Activated naive CD4-positive, alpha-beta T cell treated with anti-CD3 and anti-CD28 coated beads, Interleukin-2, amount 50 U/mL, for 24 hours (primary cell): ENCODE measurements at regions not wholly inside any gene's neighbourhood (a gene's known extent, or its start where the extent isn't known, plus 50 kb on each side); places are given as distances from the start of the nearest gene placed in this dataset.

Source experiments
- H3K27ac Mint-ChIP-seq: one replicate; pipeline ENCODE4 v1.8.0; 2021; ENCODE audit warnings: mild to moderate bottlenecking, mixed read lengths
- H3K27me3 Mint-ChIP-seq: one replicate; pipeline ENCODE4 v1.8.0; 2021; ENCODE audit warnings: mixed read lengths
- H3K36me3 Mint-ChIP-seq: one replicate; pipeline ENCODE4 v1.8.0; 2021; ENCODE audit warnings: mixed read lengths
- H3K4me1 Mint-ChIP-seq: one replicate; pipeline ENCODE4 v1.8.0; 2021; ENCODE audit warnings: mixed read lengths
- H3K4me3 Mint-ChIP-seq: one replicate; pipeline ENCODE4 v1.8.0; 2021; ENCODE audit warnings: mild to moderate bottlenecking, mixed read lengths
- H3K9me3 Mint-ChIP-seq: one replicate; pipeline ENCODE4 v1.8.0; 2021; ENCODE audit warnings: mixed read lengths

DNA sequence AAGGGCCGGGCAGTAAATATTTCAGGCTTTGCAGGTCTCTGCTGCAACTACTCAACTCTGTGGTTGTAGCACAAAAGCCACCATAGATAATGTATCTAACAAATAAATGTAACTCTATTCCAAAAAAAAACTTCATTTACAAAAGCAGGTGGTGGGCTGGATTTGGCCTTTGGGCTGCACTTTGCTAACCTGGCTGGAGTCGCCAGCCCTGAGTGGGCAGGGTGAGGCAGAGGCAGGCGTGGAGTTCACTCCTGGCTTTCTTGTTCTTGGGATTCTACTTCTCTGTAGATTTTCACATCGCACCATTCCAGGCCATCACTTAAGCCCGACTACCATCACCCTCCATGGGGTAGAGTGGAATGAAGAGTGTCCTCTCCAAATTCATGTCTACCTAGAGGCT, 367.6 kb upstream of the MGMT start:
- Mint-ChIP-seq H3K27me3 (no peaks in the 10 kb centered on the region), H3K4me3 (no peak overlapping the region), H3K36me3 (no peaks in the 10 kb centered on the region), H3K27ac (no peak overlapping the region), H3K9me3 (no peaks in the 10 kb centered on the region), H3K4me1 (peaks cover 19% of the 10 kb centered on the region)

DNA sequence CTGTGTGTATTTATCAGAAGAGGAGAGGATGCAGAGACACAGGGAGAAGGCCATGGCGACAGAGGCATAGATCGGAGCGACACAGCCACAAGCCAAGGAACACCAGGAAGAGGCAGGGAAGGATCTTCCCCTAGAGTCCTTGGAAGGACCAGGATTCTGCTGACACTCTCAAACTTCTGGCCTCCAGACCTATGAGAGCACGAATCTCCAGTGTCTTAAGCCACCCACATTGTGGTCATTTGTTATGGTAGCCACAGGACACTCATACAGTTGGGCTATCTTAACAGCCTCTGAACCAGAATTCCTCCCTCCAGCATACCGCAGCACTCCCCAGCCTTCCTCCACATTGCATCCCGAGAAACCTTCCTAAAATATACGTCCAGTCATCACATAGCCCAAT, 367.0 kb upstream of the MGMT start:
- no peak overlapping the region for H3K4me3 Mint-ChIP-seq
- H3K27ac Mint-ChIP-seq, result no peak overlapping the region
- no peaks in the 10 kb centered on the region for H3K27me3 Mint-ChIP-seq
- H3K4me1 Mint-ChIP-seq, result peaks cover 24% of the 10 kb centered on the region
- H3K36me3 Mint-ChIP-seq, result no peaks in the 10 kb centered on the region
- no peaks in the 10 kb centered on the region for H3K9me3 Mint-ChIP-seq

DNA sequence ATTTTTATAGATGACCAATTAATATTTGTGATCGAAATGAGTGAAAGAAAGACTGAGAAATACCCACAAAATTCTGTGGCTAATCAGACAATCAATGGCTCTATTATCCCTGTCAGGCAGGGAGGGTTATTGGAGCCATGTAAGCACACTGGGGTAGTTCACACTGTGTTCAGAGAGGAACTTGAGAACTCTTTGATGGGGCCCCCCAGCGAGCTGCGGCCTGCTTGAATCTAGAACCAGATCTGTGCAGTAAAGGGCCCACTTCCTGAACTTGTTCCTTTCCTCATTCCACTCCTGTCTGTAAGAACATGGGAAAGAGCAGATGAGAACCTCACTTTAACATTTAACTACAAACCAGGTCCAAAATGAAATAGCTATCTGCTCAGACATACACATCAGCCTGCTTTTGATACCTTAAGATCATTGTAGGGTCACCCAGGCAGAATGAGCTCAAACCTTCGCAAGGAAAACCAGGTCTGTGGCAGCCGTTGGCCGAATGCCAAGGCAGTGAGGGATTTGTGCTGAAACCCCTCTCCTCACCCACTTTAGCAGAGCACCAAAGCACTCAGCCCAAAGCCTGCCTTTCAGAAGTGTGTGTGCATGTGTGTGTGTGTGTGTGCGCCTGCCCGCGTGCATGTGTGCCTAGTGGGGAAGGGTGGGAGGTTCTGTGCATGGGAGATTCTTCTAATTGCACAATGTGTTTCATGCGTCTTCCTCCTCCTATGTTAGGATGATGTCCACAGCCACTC, 365.6 kb upstream of the MGMT start:
- Mint-ChIP-seq H3K4me1 (peaks cover 35% of the 10 kb centered on the region), H3K36me3 (no peaks in the 10 kb centered on the region), H3K4me3 (no peak overlapping the region)

DNA sequence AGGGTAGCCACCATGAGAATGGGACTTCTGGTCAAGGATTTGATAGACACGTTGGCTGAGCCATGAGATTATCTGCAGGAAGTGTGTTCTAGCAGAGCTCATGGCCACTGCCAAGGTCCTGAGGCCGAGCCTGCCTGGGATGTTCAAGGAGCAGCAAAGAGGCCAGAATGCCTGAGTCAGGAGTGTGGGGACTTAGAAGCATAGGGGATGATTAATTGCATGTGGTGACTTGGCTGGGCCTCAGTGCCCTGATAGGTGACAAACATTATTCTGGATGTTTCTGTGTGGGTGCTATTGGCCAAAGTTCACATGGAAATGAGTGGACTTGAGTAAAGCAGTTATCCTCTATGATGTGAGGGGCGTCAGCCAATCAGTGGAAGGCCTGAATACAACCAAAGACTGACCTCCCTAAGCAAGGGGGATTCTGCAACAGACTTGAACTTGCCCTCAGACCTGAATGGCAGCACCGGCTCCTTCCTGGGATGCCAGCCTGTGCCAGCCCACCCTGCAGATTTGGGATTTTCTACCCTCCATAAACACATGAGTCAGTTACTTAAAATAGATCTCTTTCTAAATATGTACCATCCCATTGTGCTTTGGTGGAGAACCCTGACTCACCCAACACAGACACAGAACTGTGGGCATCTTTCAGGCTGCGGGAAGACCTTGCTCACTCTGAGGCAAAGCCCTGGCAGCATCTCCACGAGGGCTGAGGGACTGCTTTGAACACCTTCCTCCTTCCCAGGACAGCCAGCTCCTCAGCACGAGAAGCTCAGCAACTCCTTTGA, 363.9 kb upstream of the MGMT start:
- Mint-ChIP-seq H3K27ac (no peak overlapping the region), H3K9me3 (no peaks in the 10 kb centered on the region), H3K27me3 (no peaks in the 10 kb centered on the region), H3K4me3 (no peak overlapping the region), H3K36me3 (no peaks in the 10 kb centered on the region), H3K4me1 (peaks cover 35% of the 10 kb centered on the region)

More for the DNA sequence above, 365.6 kb upstream of the MGMT start:
- H3K9me3 Mint-ChIP-seq, result no peaks in the 10 kb centered on the region
- no peak overlapping the region for H3K27ac Mint-ChIP-seq
- no peaks in the 10 kb centered on the region for H3K27me3 Mint-ChIP-seq

DNA sequence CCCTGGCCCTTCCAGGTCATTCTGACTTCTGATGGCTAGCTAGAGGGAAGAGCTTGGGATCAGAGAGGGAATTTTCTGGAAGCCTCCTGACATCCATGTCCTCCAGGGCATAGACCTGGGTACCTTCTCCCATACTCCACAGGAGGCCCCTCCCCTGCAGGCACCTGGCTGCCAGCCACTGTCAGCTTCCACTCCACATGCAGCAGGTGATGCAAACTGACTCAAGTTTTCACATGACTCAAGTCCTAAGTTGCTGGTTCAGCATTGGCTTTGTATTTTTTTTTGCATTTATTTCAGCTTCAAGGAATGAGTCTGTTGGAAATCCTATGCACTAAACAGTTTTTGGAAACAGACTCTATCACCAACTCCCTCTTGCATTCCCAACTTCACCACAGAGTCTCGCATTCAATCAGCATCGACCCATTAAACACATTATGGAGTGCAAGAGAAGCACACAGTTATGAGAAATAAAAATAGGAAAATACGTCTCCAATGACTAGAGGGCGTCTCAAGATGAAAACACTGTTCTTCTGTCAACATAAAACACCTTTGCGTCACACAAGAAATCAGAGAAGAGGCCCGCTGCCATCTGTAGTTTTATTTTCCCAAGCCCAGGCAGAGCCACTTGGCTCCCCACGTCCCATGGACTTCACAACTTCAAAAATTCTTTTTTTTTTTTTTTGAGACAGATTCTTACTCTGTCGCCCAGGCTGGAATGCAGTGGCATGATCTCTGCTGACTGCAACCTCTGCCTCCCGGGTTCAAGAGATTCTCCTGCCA, 362.6 kb upstream of the MGMT start:
- Mint-ChIP-seq H3K4me3 (no peak overlapping the region), H3K27me3 (no peaks in the 10 kb centered on the region), H3K36me3 (no peaks in the 10 kb centered on the region), H3K27ac (no peak overlapping the region), H3K4me1 (peaks cover 35% of the 10 kb centered on the region), H3K9me3 (no peaks in the 10 kb centered on the region)

DNA sequence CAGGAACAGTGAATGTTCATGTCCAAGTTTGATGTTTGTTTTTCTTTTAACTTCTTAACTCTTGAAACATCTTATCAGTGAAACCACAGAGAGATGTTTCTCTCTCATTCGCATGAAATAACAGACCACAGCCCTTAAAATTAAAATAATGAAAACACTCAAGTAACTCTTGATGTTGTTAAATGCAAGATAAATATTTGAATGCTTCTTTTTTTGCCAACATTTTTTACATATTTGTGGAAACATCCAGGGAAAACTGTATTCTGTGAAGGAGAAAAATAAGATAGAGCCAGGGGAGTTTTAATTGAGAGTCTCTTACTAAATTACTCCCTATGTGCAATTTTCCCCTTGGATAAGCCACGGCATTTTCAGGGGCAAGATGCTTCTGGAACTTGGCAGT, 361.8 kb upstream of the MGMT start:
- no peaks in the 10 kb centered on the region for H3K9me3 Mint-ChIP-seq
- H3K4me3 Mint-ChIP-seq, result no peak overlapping the region
- no peaks in the 10 kb centered on the region for H3K27me3 Mint-ChIP-seq
- H3K4me1 Mint-ChIP-seq, result peaks cover 34% of the 10 kb centered on the region
- no peak overlapping the region for H3K27ac Mint-ChIP-seq
- H3K36me3 Mint-ChIP-seq, result no peaks in the 10 kb centered on the region

DNA sequence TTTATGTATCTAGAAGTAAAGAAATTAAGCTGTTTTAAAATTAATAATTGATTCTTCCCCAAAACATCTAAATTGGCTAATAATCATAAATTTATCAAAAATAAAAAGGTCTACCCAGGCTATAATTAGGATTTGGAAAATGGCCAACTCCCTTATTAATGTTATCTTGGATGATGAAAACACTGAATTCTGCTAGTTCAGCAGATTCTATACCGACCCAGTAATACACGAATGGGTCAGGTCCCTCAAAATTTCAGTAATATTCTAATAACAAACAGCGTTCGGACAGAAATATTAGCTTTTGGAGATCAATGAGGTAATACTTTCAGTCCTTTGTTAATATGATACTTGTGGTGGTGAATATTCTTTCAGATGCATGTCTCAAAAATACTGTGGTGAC, 360.7 kb upstream of the MGMT start:
- H3K36me3 Mint-ChIP-seq, result no peaks in the 10 kb centered on the region
- H3K9me3 Mint-ChIP-seq, result no peaks in the 10 kb centered on the region
- no peaks in the 10 kb centered on the region for H3K27me3 Mint-ChIP-seq
- H3K27ac Mint-ChIP-seq, result no peak overlapping the region
- no peak overlapping the region for H3K4me3 Mint-ChIP-seq
- peaks cover 26% of the 10 kb centered on the region for H3K4me1 Mint-ChIP-seq

DNA sequence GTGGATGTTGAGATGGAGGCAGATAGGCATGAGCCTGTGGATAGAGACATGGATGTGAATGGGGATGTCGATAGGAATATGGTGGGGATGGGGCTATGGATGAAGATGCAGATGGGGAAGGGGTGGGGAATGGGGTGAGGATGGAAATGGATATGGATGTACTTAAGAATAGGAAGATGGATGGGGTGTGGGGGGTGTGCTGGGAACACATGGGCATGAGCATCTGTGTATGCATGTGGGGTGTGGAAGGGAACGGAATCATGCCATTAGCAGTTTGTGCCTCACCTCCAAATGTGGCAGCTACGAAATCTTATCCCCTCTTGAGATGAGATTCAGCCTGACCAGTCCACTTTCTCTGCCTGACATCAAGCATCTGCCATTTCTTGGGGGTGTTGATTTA, 359.5 kb upstream of the MGMT start:
- H3K27me3 Mint-ChIP-seq, result peaks cover 2% of the 10 kb centered on the region
- peaks cover 18% of the 10 kb centered on the region for H3K4me1 Mint-ChIP-seq
- no peaks in the 10 kb centered on the region for H3K9me3 Mint-ChIP-seq
- no peak overlapping the region for H3K27ac Mint-ChIP-seq
- H3K36me3 Mint-ChIP-seq, result no peaks in the 10 kb centered on the region
- H3K4me3 Mint-ChIP-seq, result no peak overlapping the region

DNA sequence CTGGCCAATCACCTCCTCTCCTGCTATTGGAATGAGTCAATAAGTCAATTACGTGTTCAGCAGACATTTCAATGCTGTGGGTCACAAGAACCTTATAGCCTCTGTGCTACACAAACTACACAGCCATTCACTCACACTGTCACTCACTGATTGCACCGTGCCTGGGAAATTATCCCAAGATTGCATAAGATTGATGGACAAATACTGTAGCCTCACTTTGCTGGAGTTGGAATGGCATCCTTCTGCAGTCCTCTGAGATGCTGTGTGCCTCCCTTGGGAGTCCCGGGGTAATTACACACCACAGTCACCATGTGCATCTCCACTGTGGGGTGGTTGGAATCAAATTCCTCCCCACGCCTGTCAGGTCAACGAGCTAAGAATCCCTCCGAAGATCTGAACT, 358.7 kb upstream of the MGMT start:
- H3K27me3 Mint-ChIP-seq, result peaks cover 2% of the 10 kb centered on the region
- no peak overlapping the region for H3K4me3 Mint-ChIP-seq
- H3K9me3 Mint-ChIP-seq, result no peaks in the 10 kb centered on the region
- H3K36me3 Mint-ChIP-seq, result no peaks in the 10 kb centered on the region
- peaks cover 18% of the 10 kb centered on the region for H3K4me1 Mint-ChIP-seq
- no peak overlapping the region for H3K27ac Mint-ChIP-seq

DNA sequence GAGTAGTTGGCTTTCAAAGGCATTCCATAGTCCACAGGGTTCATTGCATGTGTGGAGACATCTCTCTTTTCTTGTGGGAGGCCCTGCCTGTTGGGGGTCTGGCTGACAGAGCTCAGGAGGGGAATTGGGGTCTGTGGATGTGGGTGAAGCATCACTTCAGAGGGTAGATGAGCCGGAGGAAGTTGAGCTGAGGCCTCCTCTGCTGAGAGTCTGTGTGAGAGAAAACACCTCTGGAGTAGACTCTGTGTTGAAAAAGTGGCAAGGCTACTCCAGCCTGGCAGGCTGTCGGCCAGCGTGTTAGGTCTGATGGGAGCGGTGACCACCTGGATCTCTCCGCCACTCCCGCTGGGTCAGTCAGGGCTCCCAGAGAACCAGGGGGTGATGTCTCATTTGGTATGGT, 358.0 kb upstream of the MGMT start:
- peaks cover 18% of the 10 kb centered on the region for H3K4me1 Mint-ChIP-seq
- H3K9me3 Mint-ChIP-seq, result no peaks in the 10 kb centered on the region
- peaks cover 2% of the 10 kb centered on the region for H3K27me3 Mint-ChIP-seq
- no peaks in the 10 kb centered on the region for H3K36me3 Mint-ChIP-seq
- no peak overlapping the region for H3K4me3 Mint-ChIP-seq
- H3K27ac Mint-ChIP-seq, result no peak overlapping the region

DNA sequence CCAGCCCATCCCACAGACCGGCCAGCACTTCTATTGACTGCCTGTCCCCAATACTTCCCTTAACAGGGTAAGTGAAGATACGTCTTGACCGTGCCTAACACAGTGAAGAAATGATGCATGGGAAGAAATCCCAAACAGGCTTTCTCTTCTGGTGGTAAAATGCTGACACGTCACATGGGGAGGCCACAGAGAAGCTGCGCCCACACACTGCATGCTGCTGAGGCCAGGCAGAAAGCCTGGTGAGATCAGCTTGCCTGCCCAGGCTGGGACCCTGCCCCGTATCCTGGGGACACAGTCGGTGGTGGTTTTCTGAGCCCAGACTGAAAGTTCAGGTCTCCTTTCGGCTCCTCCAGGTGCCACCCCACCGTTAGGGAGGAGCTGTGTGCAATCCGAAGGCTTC, 356.3 kb upstream of the MGMT start:
- no peaks in the 10 kb centered on the region for H3K36me3 Mint-ChIP-seq
- no peak overlapping the region for H3K4me3 Mint-ChIP-seq
- peaks cover 3% of the 10 kb centered on the region for H3K4me1 Mint-ChIP-seq

DNA sequence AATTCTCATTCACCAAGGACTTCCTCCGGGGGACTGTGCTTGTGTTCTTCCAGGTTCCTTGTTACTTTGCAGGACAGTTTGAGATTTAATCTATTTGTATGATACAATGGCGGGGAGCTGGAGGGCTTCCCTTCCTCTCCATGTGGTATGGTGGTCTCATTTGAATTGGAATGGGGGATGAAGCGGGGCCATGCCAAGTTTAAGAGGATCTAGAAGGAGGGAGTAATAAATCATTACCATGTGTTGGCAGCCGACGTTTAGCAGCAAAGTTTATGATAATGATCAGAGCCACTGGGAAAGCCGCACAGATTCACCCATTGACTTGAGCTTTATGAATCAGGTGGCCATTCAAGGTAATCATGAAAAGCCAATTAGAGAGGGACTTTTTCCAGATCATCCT, 355.1 kb upstream of the MGMT start:
- Mint-ChIP-seq H3K27me3 (peaks cover 2% of the 10 kb centered on the region), H3K4me1 (no peaks in the 10 kb centered on the region), H3K4me3 (no peak overlapping the region), H3K9me3 (no peaks in the 10 kb centered on the region), H3K36me3 (no peaks in the 10 kb centered on the region), H3K27ac (no peak overlapping the region)

More for the DNA sequence above, 356.3 kb upstream of the MGMT start:
- Mint-ChIP-seq H3K27me3 (peaks cover 2% of the 10 kb centered on the region), H3K27ac (no peak overlapping the region), H3K9me3 (no peaks in the 10 kb centered on the region)

DNA sequence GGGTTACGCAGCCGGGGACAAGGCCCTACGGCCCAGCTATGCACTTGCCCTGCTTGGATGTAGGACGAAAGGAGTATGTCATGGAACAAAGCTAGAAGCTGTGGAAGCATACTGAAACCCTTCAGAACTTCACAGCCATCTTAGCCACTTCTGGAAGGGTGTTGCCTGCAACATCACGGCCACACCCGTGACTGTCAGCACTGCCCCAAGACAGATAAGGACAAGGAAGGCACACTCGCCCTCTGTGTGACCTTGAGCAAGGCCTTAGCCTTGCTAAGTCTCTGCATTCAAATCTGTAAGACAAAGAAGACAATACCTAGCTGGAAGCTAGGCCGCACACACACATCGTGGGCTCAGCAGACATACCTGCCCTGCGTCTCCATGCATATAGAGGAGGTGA, 352.5 kb upstream of the MGMT start:
- H3K9me3 Mint-ChIP-seq, result no peaks in the 10 kb centered on the region
- H3K4me1 Mint-ChIP-seq, result no peaks in the 10 kb centered on the region
- H3K27me3 Mint-ChIP-seq, result peaks cover 2% of the 10 kb centered on the region
- no peak overlapping the region for H3K27ac Mint-ChIP-seq
- no peaks in the 10 kb centered on the region for H3K36me3 Mint-ChIP-seq
- H3K4me3 Mint-ChIP-seq, result no peak overlapping the region

DNA sequence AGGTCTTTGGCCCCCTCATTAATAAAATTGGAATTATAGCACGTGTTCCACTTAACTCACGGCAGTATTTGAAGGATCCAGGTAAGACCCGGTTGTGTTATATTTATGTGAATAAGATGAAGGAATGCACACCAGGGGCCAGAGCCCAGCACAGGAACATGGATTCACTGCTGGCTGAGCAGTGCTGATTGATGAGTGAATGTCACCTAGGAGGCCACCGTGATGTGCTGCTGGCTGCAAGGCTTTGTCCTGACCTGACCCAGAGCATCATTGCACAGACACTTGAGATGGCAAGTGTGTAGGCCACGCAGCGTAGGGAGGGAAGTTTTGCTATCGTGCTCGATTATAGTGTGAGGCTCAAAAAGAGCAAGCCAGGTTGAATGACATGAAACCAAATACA, 350.7 kb upstream of the MGMT start:
- H3K4me3 Mint-ChIP-seq, result no peak overlapping the region
- peaks cover 9% of the 10 kb centered on the region for H3K4me1 Mint-ChIP-seq
- no peak overlapping the region for H3K27ac Mint-ChIP-seq
- peaks cover 2% of the 10 kb centered on the region for H3K27me3 Mint-ChIP-seq
- no peaks in the 10 kb centered on the region for H3K36me3 Mint-ChIP-seq
- H3K9me3 Mint-ChIP-seq, result no peaks in the 10 kb centered on the region

DNA sequence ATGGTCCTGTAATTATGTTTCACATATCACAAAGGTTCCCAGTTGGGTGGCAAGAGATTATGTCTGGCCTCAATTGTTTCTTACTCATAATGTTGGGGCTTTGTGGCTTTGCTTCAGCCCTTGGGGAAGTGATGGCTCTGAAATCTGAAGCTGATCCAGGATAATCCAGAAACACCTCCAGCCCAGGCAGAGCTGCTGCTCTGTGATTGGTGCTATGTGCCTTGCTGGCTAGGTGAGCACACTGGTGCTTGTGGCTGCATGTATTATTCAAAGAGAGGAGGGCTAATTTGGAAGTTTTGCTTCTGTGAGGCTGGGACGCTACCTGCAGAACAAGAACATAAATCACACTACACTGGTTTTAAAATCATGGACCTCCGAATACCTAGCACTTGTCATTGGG, 346.6 kb upstream of the MGMT start:
- H3K27ac Mint-ChIP-seq, result no peak overlapping the region
- no peak overlapping the region for H3K4me3 Mint-ChIP-seq
- no peaks in the 10 kb centered on the region for H3K27me3 Mint-ChIP-seq
- peaks cover 10% of the 10 kb centered on the region for H3K4me1 Mint-ChIP-seq
- H3K36me3 Mint-ChIP-seq, result no peaks in the 10 kb centered on the region
- no peaks in the 10 kb centered on the region for H3K9me3 Mint-ChIP-seq

DNA sequence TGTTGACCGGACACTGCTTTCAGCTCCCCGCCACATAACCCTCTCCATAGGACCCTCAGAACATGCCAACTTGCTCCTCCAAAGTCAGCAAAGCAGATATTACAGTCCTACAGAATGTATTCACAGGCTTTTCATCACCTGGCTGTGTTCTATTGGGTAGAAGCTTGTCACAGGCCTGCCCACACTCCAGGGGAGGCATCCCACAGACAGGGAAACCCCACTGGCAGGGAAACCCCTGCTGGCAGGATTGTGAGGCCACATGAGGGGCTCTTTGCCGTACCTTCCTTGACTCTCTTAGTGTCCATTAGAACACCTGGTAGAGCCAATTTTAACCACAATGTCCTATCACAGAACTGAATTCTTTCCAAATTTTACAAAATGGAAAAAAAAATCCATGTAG, 344.2 kb upstream of the MGMT start:
- H3K36me3 Mint-ChIP-seq, result no peaks in the 10 kb centered on the region
- H3K4me1 Mint-ChIP-seq, result peaks cover 10% of the 10 kb centered on the region
- no peak overlapping the region for H3K27ac Mint-ChIP-seq
- no peaks in the 10 kb centered on the region for H3K9me3 Mint-ChIP-seq
- H3K4me3 Mint-ChIP-seq, result no peak overlapping the region
- no peaks in the 10 kb centered on the region for H3K27me3 Mint-ChIP-seq
